Muscle layer of duodenum (tissue), 2 donors: ENCODE measurements at regions not wholly inside any gene's neighbourhood (a gene's known extent, or its start where the extent isn't known, plus 50 kb on each side); places are given as distances from the start of the nearest gene placed in this dataset.

Source experiments
- H3K27ac ChIP-seq: one replicate; pipeline ENCODE4 v1.7.0; 2013; ENCODE audit warnings: mild to moderate bottlenecking, low read length
- H3K27me3 ChIP-seq: one replicate; pipeline ENCODE4 v1.7.0; 2013; ENCODE audit warnings: low read depth, mild to moderate bottlenecking, control low read depth, low read length
- H3K36me3 ChIP-seq, 2 donors: one replicate each; pipeline ENCODE4 v1.7.0; 2013; ENCODE audit warnings: low read length in 2 of 2, control low read depth in 1 of 2, mild to moderate bottlenecking in 1 of 2; ENCODE audit not compliant: insufficient read depth in 2 of 2, control insufficient read depth in 1 of 2
- H3K4me1 ChIP-seq, 2 donors: one replicate each; pipeline ENCODE4 v1.7.0; 2013; ENCODE audit warnings: low read length in 2 of 2, mild to moderate bottlenecking in 2 of 2, control low read depth in 1 of 2, moderate library complexity in 1 of 2; ENCODE audit not compliant: insufficient read depth in 2 of 2, control insufficient read depth in 1 of 2
- H3K4me3 ChIP-seq, 2 donors: one replicate each; pipeline ENCODE4 v1.7.0; 2013; ENCODE audit warnings: low read length in 2 of 2, low read depth in 1 of 2, mild to moderate bottlenecking in 1 of 2
- H3K9me3 ChIP-seq, 2 donors: one replicate each; pipeline ENCODE4 v1.7.0; 2013; ENCODE audit warnings: low read length in 2 of 2, control low read depth in 1 of 2, mild to moderate bottlenecking in 1 of 2; ENCODE audit not compliant: control insufficient read depth in 1 of 2
- donor health status: healthy.

DNA sequence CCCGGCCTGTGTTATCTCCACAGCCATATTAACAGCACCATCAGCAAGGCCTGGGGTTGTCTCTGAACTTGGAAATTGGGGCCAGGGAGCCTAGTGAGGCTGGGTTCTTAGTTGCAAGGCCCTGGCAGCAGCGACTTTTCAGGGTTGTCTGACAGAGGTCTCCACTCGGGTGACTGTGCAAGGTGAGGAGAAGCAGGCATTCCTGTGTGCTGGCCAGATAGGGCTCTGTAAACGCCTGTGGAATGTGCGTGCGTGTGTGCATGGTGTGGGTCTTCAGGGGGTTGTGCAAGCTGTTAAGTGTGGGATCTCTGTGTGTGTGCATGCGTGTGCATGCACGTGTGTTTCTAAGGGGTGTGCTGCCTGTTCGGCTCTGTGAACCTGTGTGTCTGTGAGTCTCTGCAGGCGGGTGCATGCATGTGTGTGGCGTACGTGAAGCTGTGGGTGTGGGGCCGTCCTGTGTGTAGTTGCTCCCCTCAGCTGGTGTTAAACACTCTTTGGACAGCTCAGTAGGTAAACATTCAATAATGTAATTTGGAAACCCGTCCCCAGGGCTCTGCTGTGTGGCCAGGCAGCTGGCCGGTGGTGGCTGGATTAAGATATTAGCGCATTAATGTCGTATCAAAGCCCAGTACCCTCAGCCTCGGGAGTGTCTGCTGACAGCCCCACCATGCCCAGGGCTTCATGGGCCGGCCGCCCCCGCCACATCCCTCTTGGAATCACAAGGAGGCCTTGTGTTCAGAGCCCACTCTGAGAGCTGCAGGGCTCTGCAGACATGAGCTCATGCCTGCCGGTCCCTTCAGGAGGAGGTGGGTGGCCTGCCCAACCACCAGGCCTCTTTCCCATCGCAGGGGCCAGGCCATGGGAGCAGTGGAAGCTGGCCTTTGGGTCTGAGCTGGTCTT lies 189.9 kb downstream of the FOXD2 start:
- no peaks in the 10 kb centered on the region for H3K4me1 ChIP-seq
- no peaks in the 10 kb centered on the region for H3K36me3 ChIP-seq
- no peaks in the 10 kb centered on the region for H3K27me3 ChIP-seq
- no peak overlapping the region for H3K27ac ChIP-seq
- H3K4me3 ChIP-seq = no peak overlapping the region
- no peaks in the 10 kb centered on the region for H3K9me3 ChIP-seq

- no peaks in the 10 kb centered on the region for H3K27me3 ChIP-seq
Observed at GRCh38 chr1:47629201-47629600, 191.4 kb downstream of the FOXD2 start.

DNA sequence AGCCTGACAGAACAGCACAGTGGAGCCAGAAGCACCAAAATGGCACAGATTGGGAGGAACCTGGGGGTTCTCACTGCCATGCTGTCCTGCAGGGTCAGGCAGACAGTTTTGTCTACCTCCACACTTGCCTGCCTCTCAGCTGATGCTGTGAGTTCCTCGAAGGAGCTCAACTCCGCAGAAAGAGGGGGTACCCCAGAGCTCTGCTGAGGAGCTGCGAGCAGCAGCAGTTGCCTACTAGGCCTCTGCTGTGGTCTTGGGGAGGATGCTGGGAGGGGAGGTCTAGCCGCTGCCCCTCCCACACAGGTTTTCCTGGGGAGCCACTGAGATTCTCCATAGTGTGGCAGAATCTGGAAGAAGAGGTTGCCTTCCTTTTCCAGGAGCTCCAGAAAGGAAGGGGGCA lies 192.5 kb downstream of the FOXD2 start:
- H3K9me3 ChIP-seq = no peaks in the 10 kb centered on the region
- no peaks in the 10 kb centered on the region for H3K27me3 ChIP-seq
- no peak overlapping the region for H3K4me3 ChIP-seq
- H3K4me1 ChIP-seq = no peaks in the 10 kb centered on the region
- no peaks in the 10 kb centered on the region for H3K36me3 ChIP-seq
- no peak overlapping the region for H3K27ac ChIP-seq

More at GRCh38 chr1:47629201-47629600, 191.4 kb downstream of the FOXD2 start:
- Histone ChIP-seq H3K36me3 (no peaks in the 10 kb centered on the region), H3K4me3 (no peak overlapping the region), H3K4me1 (no peaks in the 10 kb centered on the region), H3K9me3 (no peaks in the 10 kb centered on the region), H3K27ac (no peak overlapping the region)

DNA sequence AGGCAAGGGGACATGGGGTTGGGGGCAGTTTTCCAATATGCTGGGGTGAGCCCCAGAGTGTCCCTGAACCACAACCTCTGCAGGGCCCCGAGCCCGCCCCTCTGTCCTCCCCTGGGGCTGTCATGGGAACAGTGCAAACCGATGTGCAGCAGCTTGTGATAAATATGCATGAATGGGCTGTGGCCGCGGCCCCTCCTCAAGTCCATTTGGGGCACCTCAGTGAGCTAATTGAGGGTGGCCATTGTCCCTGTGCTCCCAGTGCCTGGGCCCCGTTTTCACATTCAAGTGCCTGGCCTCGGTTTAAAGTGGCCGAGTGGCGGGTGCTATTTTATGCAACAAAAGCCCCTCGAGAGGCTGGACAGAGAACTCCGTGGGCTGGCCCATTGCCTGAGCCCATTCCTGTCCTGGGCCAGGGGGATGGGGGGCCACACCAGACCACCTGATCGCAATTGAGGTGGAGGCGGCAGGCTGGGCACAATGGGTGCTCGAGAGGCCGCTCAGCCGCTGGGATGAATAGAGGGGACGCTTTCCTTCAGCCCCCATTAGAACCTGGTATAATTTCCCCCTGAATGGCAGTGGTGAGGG lies 193.7 kb downstream of the FOXD2 start:
- Histone ChIP-seq H3K27ac (no peak overlapping the region), H3K4me3 (no peak overlapping the region), H3K27me3 (no peaks in the 10 kb centered on the region), H3K4me1 (no peaks in the 10 kb centered on the region), H3K9me3 (no peaks in the 10 kb centered on the region), H3K36me3 (no peaks in the 10 kb centered on the region)

GRCh38 chr1:47635111-47635510 lies 197.3 kb downstream of the FOXD2 start:
- H3K9me3 ChIP-seq = no peaks in the 10 kb centered on the region
- H3K36me3 ChIP-seq = no peaks in the 10 kb centered on the region
- no peak overlapping the region for H3K4me3 ChIP-seq
- no peak overlapping the region for H3K27ac ChIP-seq
- no peaks in the 10 kb centered on the region for H3K4me1 ChIP-seq
- no peaks in the 10 kb centered on the region for H3K27me3 ChIP-seq

DNA sequence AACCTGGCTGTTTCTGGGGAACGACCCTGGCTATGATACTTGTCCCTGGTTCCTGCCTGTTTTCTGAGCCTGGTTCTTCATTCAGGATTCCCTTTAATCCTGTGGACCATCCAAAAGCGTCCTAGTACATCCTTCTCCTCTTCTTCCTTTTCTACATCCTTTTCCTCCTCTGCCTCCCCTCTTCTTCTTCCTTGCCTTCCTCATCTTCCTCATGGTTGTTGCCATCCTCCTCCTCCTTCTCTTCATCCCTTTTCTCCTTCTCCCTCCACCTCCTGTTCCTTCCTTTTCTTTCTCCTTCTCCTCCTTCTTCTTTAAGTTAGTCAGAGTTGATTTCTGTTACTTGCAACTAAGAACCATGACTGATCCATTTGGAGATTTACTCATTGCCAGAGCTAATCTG lies 197.8 kb downstream of the FOXD2 start:
- no peaks in the 10 kb centered on the region for H3K27me3 ChIP-seq
- H3K4me3 ChIP-seq = no peak overlapping the region

GRCh38 chr1:47637111-47637685 lies 199.4 kb downstream of the FOXD2 start:
- H3K27me3 ChIP-seq = no peaks in the 10 kb centered on the region
- H3K4me3 ChIP-seq = no peak overlapping the region
- no peaks in the 10 kb centered on the region for H3K36me3 ChIP-seq
- no peaks in the 10 kb centered on the region for H3K4me1 ChIP-seq
- no peak overlapping the region for H3K27ac ChIP-seq
- H3K9me3 ChIP-seq = no peaks in the 10 kb centered on the region

More for the DNA sequence above, 197.8 kb downstream of the FOXD2 start:
- H3K9me3 ChIP-seq = no peaks in the 10 kb centered on the region
- no peak overlapping the region for H3K27ac ChIP-seq
- H3K36me3 ChIP-seq = no peaks in the 10 kb centered on the region
- H3K4me1 ChIP-seq = no peaks in the 10 kb centered on the region

- no peaks in the 10 kb centered on the region for H3K36me3 ChIP-seq
- H3K4me1 ChIP-seq = no peaks in the 10 kb centered on the region
- no peaks in the 10 kb centered on the region for H3K9me3 ChIP-seq
- H3K4me3 ChIP-seq = no peak overlapping the region
- H3K27me3 ChIP-seq = no peaks in the 10 kb centered on the region
- H3K27ac ChIP-seq = no peak overlapping the region
Observed at GRCh38 chr1:47638240-47638639, 200.4 kb downstream of the FOXD2 start.

GRCh38 chr1:47638713-47639112 lies 200.9 kb downstream of the FOXD2 start:
- peaks cover 0 to 4% of the 10 kb centered on the region in 2 donors for H3K4me1 ChIP-seq
- H3K4me3 ChIP-seq = no peak overlapping the region
- H3K9me3 ChIP-seq = no peaks in the 10 kb centered on the region
- no peaks in the 10 kb centered on the region for H3K36me3 ChIP-seq
- no peaks in the 10 kb centered on the region for H3K27me3 ChIP-seq
- no peak overlapping the region for H3K27ac ChIP-seq

DNA sequence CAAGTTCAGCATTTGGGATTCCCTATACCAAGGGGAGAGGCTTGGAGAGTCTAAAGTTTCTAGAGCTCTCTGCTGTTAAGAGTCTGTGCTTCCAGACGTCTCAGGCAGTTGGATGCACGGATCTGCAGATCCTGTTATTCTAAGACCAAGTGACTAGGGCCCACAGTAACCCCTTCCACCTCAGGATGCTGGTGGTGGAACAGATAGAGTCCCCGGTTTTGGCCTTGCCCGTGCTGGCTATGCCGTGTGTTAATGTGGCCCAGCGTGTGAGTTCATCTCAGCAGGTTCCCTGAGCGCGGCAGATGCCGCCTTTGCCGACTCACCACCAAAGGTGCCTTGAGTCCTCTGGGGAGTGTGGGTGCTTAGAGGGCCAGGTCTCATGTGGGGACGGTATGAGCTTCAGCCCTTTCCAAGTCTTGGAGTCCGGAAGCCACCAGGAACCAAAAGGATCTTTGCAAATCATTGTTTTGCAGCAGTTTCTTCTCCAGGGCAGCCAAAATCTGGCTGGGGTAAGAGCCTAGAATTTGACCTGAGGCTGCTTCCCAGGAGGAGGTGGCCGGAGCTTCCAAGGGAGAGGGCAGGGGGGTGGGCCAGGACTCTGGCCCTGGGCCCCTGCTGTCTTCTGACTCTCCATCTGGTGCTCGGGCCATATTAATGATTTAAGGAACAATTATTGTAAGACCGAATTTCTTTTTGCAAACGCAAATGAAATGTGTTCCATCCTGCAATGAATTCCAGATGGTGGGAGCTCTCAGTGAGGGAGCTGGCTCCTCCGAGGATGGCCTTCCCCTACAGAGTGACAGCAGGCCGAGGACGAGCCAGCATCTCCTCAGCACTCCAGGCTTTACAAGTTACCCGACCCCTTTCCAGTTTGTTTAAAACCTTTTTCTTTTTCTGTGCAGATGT lies 205.7 kb downstream of the FOXD2 start:
- Histone ChIP-seq H3K9me3 (no peaks in the 10 kb centered on the region), H3K27ac (no peak overlapping the region), H3K4me1 (peaks cover 0 to 18% of the 10 kb centered on the region in 2 donors), H3K36me3 (no peaks in the 10 kb centered on the region), H3K27me3 (no peaks in the 10 kb centered on the region), H3K4me3 (no peak overlapping the region)

- Histone ChIP-seq H3K9me3 (no peaks in the 10 kb centered on the region), H3K36me3 (no peaks in the 10 kb centered on the region), H3K27ac (no peak overlapping the region), H3K27me3 (no peaks in the 10 kb centered on the region), H3K4me1 (peaks cover 0 to 18% of the 10 kb centered on the region in 2 donors), H3K4me3 (no peak overlapping the region)
Observed at GRCh38 chr1:47644212-47644573, 206.3 kb downstream of the FOXD2 start.
